ENCODE measurements at regions not wholly inside any gene's neighbourhood (a gene's known extent, or its start where the extent isn't known, plus 50 kb on each side); places are given as distances from the start of the nearest gene placed in this dataset.

DNA sequence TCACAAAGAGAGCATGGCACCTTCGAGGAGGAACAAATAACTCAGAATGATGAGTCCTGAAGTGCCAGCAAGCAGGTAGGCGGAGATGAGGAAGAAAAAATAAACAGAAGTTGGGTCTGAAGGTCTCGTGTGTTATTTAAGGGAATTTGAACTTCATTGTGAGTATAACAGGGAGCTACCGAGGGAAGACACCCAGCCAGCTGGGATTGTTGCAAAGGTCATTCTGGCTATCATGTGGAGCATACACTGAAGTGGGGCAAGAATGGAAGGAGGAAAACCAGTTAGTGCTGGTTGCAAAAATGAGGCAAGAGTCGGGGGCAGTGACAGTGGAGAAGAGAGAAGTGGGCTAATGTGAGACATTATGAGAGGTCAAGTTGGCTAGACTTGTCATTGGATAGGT lies 53.6 kb upstream of the RAP1A start:
- ChIA-PET POLR2A (no interaction called here), CTCF (interaction anchor here (1.5 kb wide), 1 partner anchor 84 kb away, joined by 4 read pairs; no protein-coding TSS in a partner anchor)
- intact Hi-C loops (cut with micrococcal nuclease) = loop anchor here (5.0 kb wide), 1 partner anchor 131 kb away; no protein-coding TSS in a partner anchor
- DNase-seq (no peak), ATAC-seq (ENCODE audit: low read depth) (no peak)
- Mint-ChIP-seq H3K9me3 (no peaks in the 10 kb centered on the region), H3K27ac (no peak overlapping the region), H3K36me3 (ENCODE audit: low read depth) (no peaks in the 10 kb centered on the region), H3K4me3 (no peak overlapping the region), H3K27me3 (no peaks in the 10 kb centered on the region), H3K4me1 (peaks cover 15% of the 10 kb centered on the region)
- TF ChIP-seq, protein P1, sequence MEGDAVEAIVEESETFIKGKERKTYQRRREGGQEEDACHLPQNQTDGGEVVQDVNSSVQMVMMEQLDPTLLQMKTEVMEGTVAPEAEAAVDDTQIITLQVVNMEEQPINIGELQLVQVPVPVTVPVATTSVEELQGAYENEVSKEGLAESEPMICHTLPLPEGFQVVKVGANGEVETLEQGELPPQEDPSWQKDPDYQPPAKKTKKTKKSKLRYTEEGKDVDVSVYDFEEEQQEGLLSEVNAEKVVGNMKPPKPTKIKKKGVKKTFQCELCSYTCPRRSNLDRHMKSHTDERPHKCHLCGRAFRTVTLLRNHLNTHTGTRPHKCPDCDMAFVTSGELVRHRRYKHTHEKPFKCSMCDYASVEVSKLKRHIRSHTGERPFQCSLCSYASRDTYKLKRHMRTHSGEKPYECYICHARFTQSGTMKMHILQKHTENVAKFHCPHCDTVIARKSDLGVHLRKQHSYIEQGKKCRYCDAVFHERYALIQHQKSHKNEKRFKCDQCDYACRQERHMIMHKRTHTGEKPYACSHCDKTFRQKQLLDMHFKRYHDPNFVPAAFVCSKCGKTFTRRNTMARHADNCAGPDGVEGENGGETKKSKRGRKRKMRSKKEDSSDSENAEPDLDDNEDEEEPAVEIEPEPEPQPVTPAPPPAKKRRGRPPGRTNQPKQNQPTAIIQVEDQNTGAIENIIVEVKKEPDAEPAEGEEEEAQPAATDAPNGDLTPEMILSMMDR (IDR thresholded peaks at IDR 0.05) = no peak

DNA sequence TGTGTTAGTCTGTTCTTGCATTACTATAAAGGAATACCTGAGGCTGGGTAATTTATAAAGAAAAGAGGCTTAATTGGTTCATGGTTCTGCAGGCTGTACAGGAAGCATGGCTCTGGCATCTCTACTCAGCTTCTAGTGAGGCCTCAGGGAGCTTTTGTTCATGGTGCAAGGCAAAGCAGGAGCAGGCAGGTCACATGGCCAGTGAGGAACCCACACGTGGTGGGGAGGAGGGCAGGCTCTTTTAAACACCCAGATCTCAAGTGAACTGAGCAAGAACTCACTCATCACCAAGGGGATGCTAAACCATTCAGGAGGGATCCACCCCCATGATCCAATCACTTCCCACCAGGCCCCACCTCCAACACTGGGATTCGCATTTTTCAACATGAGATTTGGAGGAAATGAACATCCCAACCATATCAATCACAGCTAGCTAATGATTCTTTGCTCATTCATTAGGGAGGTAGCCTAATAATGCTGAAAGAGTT lies 51.4 kb upstream of the RAP1A start:
- TF ChIP-seq, protein P1 (IDR thresholded peaks at IDR 0.05) = no peak
- POLR2A ChIA-PET = interaction anchor here (0.7 to 0.9 kb wide), 2 partner anchors 25 to 186 kb away, joined by 3 to 4 read pairs; no protein-coding TSS in a partner anchor
- no peak for ATAC-seq (ENCODE audit: low read depth)

More for the DNA sequence above, 51.4 kb upstream of the RAP1A start:
- Mint-ChIP-seq H3K36me3 (ENCODE audit: low read depth) (no peaks in the 10 kb centered on the region), H3K27ac (no peak overlapping the region), H3K9me3 (no peaks in the 10 kb centered on the region), H3K4me3 (no peak overlapping the region), H3K4me1 (peaks cover 16% of the 10 kb centered on the region), H3K27me3 (no peaks in the 10 kb centered on the region)
- DNase-seq = no peak
- CTCF ChIA-PET = no interaction called here
- intact Hi-C loops (cut with micrococcal nuclease) = loop anchor here (5.0 kb wide), 1 partner anchor 129 kb away; no protein-coding TSS in a partner anchor
